ENCODE measurements at regions not wholly inside any gene's neighbourhood (a gene's known extent, or its start where the extent isn't known, plus 50 kb on each side); places are given as distances from the start of the nearest gene placed in this dataset.

DNA sequence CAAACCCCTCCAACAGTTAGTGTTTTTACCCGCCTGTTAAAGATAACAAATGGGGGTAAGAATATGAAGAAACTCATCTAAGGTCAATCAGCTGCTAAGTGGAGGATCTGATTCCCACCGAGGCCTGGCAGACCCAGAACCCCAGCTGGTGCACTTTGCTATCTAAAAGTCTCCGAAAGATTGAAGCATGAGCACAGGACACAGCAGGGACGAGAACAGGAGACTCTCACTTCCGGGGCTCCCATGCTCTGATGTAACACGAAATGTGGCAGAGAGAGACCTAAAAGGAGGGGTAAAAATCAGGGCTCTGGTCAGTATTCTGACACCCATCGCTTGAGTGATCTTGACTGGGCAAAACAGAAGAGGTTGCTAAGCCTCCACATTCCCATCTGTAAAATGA, 119.7 kb downstream of the PDCL3 start:
- ChIA-PET CTCF (interaction anchor here (0.7 kb wide), 1 partner anchor 102 kb away, joined by 3 read pairs; no protein-coding TSS in a partner anchor), POLR2A (no interaction called here)
- Histone ChIP-seq H3K36me3 (ENCODE audit: control insufficient read depth in 2 of 2, insufficient read depth in 1 of 2, low read length in 2 of 2) (no peaks in the 10 kb centered on the region), H3K4me3 (ENCODE audit: low read depth, low read length) (no peak overlapping the region), H3K4me1 (ENCODE audit: control insufficient read depth, insufficient read depth, low read length) (no peaks in the 10 kb centered on the region), H3K9me3 (ENCODE audit: control insufficient read depth, insufficient read depth, low read depth, low read length) (no peaks in the 10 kb centered on the region), H3K27ac (ENCODE audit: extremely low read depth, low read depth, low read length) (no peak overlapping the region)
- no peak for TF ChIP-seq ZNF600 (tag by site-specific recombination; IDR thresholded peaks at IDR 0.05)
- TF ChIP-seq, protein P1, sequence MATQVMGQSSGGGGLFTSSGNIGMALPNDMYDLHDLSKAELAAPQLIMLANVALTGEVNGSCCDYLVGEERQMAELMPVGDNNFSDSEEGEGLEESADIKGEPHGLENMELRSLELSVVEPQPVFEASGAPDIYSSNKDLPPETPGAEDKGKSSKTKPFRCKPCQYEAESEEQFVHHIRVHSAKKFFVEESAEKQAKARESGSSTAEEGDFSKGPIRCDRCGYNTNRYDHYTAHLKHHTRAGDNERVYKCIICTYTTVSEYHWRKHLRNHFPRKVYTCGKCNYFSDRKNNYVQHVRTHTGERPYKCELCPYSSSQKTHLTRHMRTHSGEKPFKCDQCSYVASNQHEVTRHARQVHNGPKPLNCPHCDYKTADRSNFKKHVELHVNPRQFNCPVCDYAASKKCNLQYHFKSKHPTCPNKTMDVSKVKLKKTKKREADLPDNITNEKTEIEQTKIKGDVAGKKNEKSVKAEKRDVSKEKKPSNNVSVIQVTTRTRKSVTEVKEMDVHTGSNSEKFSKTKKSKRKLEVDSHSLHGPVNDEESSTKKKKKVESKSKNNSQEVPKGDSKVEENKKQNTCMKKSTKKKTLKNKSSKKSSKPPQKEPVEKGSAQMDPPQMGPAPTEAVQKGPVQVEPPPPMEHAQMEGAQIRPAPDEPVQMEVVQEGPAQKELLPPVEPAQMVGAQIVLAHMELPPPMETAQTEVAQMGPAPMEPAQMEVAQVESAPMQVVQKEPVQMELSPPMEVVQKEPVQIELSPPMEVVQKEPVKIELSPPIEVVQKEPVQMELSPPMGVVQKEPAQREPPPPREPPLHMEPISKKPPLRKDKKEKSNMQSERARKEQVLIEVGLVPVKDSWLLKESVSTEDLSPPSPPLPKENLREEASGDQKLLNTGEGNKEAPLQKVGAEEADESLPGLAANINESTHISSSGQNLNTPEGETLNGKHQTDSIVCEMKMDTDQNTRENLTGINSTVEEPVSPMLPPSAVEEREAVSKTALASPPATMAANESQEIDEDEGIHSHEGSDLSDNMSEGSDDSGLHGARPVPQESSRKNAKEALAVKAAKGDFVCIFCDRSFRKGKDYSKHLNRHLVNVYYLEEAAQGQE (tag by site-specific recombination; IDR thresholded peaks at IDR 0.05): no peak
- TF ChIP-seq ZNF280C (tag by site-specific recombination; IDR thresholded peaks at IDR 0.05): no peak
- no peak for TF ChIP-seq ZBTB26 (tag by site-specific recombination; optimal IDR thresholded peaks at IDR 0.05)
- TF ChIP-seq OVOL3 (tag by site-specific recombination; IDR thresholded peaks at IDR 0.05): no peak
- no peak for TF ChIP-seq ZNF626 (tag by site-specific recombination; IDR thresholded peaks at IDR 0.05)
- no peak for TF ChIP-seq ZNF521 (tag by site-specific recombination; IDR thresholded peaks at IDR 0.05)

GRCh38 chr2:100683231-100683630, 120.4 kb downstream of the PDCL3 start:
- Histone ChIP-seq H3K27ac (ENCODE audit: extremely low read depth, low read depth, low read length) (no peak overlapping the region), H3K4me1 (ENCODE audit: control insufficient read depth, insufficient read depth, low read length) (no peaks in the 10 kb centered on the region), H3K9me3 (ENCODE audit: control insufficient read depth, insufficient read depth, low read depth, low read length) (no peaks in the 10 kb centered on the region), H3K36me3 (ENCODE audit: control insufficient read depth in 2 of 2, insufficient read depth in 1 of 2, low read length in 2 of 2) (no peaks in the 10 kb centered on the region), H3K4me3 (ENCODE audit: low read depth, low read length) (no peak overlapping the region)
- CTCF ChIA-PET: interaction anchor here (0.6 kb wide), 1 partner anchor 62 kb away, joined by 3 read pairs; no protein-coding TSS in a partner anchor
- POLR2A ChIA-PET: no interaction called here
- no peak for TF ChIP-seq ZNF140 (tag by site-specific recombination; IDR thresholded peaks at IDR 0.05)
- TF ChIP-seq PRDM10 (tag by site-specific recombination; IDR thresholded peaks at IDR 0.05): no peak
- no peak for TF ChIP-seq ZNF426 (tag by site-specific recombination; IDR thresholded peaks at IDR 0.05)
- TF ChIP-seq ZNF837 (tag by site-specific recombination; IDR thresholded peaks at IDR 0.05): no peak
- no peak for TF ChIP-seq ZSCAN18 (tag by site-specific recombination; IDR thresholded peaks at IDR 0.05)
- no peak for TF ChIP-seq ZNF223 (tag by site-specific recombination; IDR thresholded peaks at IDR 0.05)
- no peak for TF ChIP-seq WT1 (tag by site-specific recombination; IDR thresholded peaks at IDR 0.05)
- TF ChIP-seq ZBTB1 (tag by site-specific recombination; IDR thresholded peaks at IDR 0.05): no peak
- no peak for TF ChIP-seq ZNF843 (tag by site-specific recombination; IDR thresholded peaks at IDR 0.05)
- TF ChIP-seq MEIS1 (CRISPR knock-in tag; IDR thresholded peaks at IDR 0.05; ENCODE audit: borderline replicate concordance): no peak
- TF ChIP-seq ZNF274 (IDR thresholded peaks at IDR 0.05; ENCODE audit: low read length): no peak
- no peak for TF ChIP-seq ZNF274 (tag by site-specific recombination; IDR thresholded peaks at IDR 0.05; ENCODE audit: borderline replicate concordance)
- no peak for TF ChIP-seq ZNF610 (tag by site-specific recombination; IDR thresholded peaks at IDR 0.05; ENCODE audit: borderline replicate concordance)
- TF ChIP-seq ZNF596 (tag by site-specific recombination; IDR thresholded peaks at IDR 0.05): no peak
- TF ChIP-seq, protein P2, sequence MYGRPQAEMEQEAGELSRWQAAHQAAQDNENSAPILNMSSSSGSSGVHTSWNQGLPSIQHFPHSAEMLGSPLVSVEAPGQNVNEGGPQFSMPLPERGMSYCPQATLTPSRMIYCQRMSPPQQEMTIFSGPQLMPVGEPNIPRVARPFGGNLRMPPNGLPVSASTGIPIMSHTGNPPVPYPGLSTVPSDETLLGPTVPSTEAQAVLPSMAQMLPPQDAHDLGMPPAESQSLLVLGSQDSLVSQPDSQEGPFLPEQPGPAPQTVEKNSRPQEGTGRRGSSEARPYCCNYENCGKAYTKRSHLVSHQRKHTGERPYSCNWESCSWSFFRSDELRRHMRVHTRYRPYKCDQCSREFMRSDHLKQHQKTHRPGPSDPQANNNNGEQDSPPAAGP (tag by site-specific recombination; IDR thresholded peaks at IDR 0.05): no peak
- no peak for TF ChIP-seq ZNF37A (tag by site-specific recombination; IDR thresholded peaks at IDR 0.05)

Measured in HEK293 (cell line).